Body of pancreas (tissue), 4 donors: ENCODE measurements at regions not wholly inside any gene's neighbourhood (a gene's known extent, or its start where the extent isn't known, plus 50 kb on each side); places are given as distances from the start of the nearest gene placed in this dataset.

Experiments
- POLR2A ChIP-seq, 3 donors: fragments of 450-650 bp; IDR thresholded peaks; one replicate each; pipeline ENCODE4 v1.6.1; 2016; ENCODE audit warnings: antibody characterized with exemption in 3 of 3, mild to moderate bottlenecking in 2 of 3
- TF ChIP-seq, protein P1 (sequence below), 7 experiments: fragments of 450-650 bp in 4 of 7; fragments of 200-600 bp in 3 of 7; sonication (generic) in 3 of 7; IDR thresholded peaks; one replicate each; pipeline ENCODE4 v1.5.1; 2016 to 2019; ENCODE audit warnings: antibody characterized with exemption in 7 of 7

DNA sequence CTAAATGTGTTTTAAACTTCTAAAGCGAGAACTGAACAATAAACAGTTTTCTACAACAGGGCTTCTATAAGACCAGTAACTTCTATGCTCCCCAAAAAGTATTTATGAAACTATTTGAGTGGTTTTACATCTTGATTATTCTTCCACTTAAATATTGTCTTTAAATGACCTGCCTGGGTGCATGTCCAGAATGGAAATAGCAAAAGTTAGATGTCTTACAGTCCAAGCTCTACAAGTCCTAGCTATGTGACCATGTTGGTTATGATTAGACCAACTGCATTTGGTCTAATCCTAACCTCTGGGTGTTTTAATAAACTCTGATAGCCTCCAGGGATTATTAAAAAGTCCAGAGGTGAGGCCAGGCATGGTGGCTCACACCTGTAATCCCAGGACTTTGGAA is 79.0 kb upstream of the ATXN3L start:
- TF ChIP-seq, protein P1, sequence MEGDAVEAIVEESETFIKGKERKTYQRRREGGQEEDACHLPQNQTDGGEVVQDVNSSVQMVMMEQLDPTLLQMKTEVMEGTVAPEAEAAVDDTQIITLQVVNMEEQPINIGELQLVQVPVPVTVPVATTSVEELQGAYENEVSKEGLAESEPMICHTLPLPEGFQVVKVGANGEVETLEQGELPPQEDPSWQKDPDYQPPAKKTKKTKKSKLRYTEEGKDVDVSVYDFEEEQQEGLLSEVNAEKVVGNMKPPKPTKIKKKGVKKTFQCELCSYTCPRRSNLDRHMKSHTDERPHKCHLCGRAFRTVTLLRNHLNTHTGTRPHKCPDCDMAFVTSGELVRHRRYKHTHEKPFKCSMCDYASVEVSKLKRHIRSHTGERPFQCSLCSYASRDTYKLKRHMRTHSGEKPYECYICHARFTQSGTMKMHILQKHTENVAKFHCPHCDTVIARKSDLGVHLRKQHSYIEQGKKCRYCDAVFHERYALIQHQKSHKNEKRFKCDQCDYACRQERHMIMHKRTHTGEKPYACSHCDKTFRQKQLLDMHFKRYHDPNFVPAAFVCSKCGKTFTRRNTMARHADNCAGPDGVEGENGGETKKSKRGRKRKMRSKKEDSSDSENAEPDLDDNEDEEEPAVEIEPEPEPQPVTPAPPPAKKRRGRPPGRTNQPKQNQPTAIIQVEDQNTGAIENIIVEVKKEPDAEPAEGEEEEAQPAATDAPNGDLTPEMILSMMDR (IDR thresholded peaks at IDR 0.05), result no peak
- no peak for TF ChIP-seq POLR2A (IDR thresholded peaks at IDR 0.05)
